GM12878 (cell line): ENCODE measurements at regions not wholly inside any gene's neighbourhood (a gene's known extent, or its start where the extent isn't known, plus 50 kb on each side); places are given as distances from the start of the nearest gene placed in this dataset.

Source experiments
- ATAC-seq: fragments of 200-7000 bp; cut with Tn5 transposase; 3 replicates; pipeline ENCODE4 v1.9.1; 2020; ENCODE audit warnings: mild to moderate bottlenecking, moderate library complexity
- BruUV-seq: library from RNA; stranded (reverse); fragments of 400-500 nt; replicated peaks from 2 replicates; lab custom pipeline; 2021; lab: Mats Ljungman, UMichigan
- CTCF ChIA-PET: fragments of 300-600 bp; sonication (Branson Sonifier 250); formaldehyde crosslinking; extraction: SDS; loops from one replicate; lab custom pipeline; 2021; ENCODE audit warnings: inconsistent platforms; lab: Yijun Ruan, JAX
- POLR2A ChIA-PET: fragments of 350-600 bp; formaldehyde crosslinking; extraction: SDS; loops from one replicate; lab custom pipeline; 2021; ENCODE audit warnings: inconsistent platforms; lab: Charles Lee
- RAD21 ChIA-PET: fragments of 300-600 bp; sonication (Branson Sonifier 250); formaldehyde crosslinking; loops from one replicate; lab custom pipeline; 2023; ENCODE audit warnings: antibody characterized with exemption; ENCODE audit not compliant: unreplicated experiment; lab: Charles Lee
- SMC1A ChIA-PET: fragments of 300-600 bp; sonication (Branson Sonifier 250); formaldehyde crosslinking; loops from one replicate; lab custom pipeline; 2023; ENCODE audit not compliant: unreplicated experiment, uncharacterized antibody; lab: Charles Lee
- DNase-seq: peaks from one replicate; pipeline ENCODE4 v3.0.0-alpha.2; 2011; ENCODE audit warnings: low read depth, low spot score
- FAIRE-seq: peaks from 3 replicates; lab custom pipeline; 2011; peaks lifted over from hg19 to GRCh38; lab: Jason Lieb, UNC
- H2AFZ ChIP-seq: 2 replicates; pipeline ENCODE4 v1.6.0; 2011; ENCODE audit warnings: low read depth, low read length, control low read depth; ENCODE audit not compliant: control insufficient read depth
- H3K27ac ChIP-seq: 2 replicates; pipeline ENCODE4 v1.5.1; 2011; ENCODE audit warnings: control low read depth; ENCODE audit not compliant: control insufficient read depth, insufficient read depth
- H3K27me3 ChIP-seq, 2 experiments: replicated peaks in 1 of 2; 2 replicates each; pipeline versions ENCODE4 v1.6.0 to v1.6.1; 2011; ENCODE audit warnings: low read length in 1 of 2; ENCODE audit not compliant: control insufficient read depth in 2 of 2, insufficient read depth in 2 of 2
- H3K36me3 ChIP-seq, 2 experiments: 2 replicates each; pipeline ENCODE4 v1.5.1; 2011; ENCODE audit warnings: low read length in 1 of 2; ENCODE audit not compliant: control insufficient read depth in 2 of 2, insufficient read depth in 2 of 2
- H3K4me1 ChIP-seq: 2 replicates; pipeline ENCODE4 v1.6.1; 2011; ENCODE audit warnings: mild to moderate bottlenecking, low read length, moderate library complexity, mixed read lengths; ENCODE audit not compliant: control insufficient read depth, insufficient read depth
- H3K4me2 ChIP-seq: 2 replicates; pipeline ENCODE4 v1.6.0; 2011; ENCODE audit warnings: control low read depth; ENCODE audit not compliant: control insufficient read depth, insufficient read depth
- H3K4me3 ChIP-seq: fragments of 200-600 bp; sonication (generic); 2 replicates; pipeline ENCODE4 v1.5.1; 2016
- H3K79me2 ChIP-seq: 2 replicates; pipeline ENCODE4 v1.6.0; 2011; ENCODE audit warnings: low read length; ENCODE audit not compliant: control insufficient read depth, insufficient read depth
- H3K9ac ChIP-seq: 2 replicates; pipeline ENCODE4 v1.8.0; 2011; ENCODE audit warnings: low read length, control low read depth, mixed read lengths; ENCODE audit not compliant: control insufficient read depth, insufficient read depth
- H3K9me3 ChIP-seq: replicated peaks from 3 replicates; pipeline ENCODE4 v1.5.1; 2011; ENCODE audit warnings: mild to moderate bottlenecking, low read length; ENCODE audit not compliant: control insufficient read depth, insufficient read depth
- H4K20me1 ChIP-seq: 2 replicates; pipeline ENCODE4 v1.6.0; 2011; ENCODE audit not compliant: control insufficient read depth, insufficient read depth
- BCLAF1 ChIP-seq: fragments of 450-650 bp; IDR thresholded peaks from 2 replicates; pipeline ENCODE4 v1.6.1; 2017; ENCODE audit warnings: antibody characterized with exemption, mild to moderate bottlenecking, moderate library complexity
- CREM ChIP-seq: IDR thresholded peaks from 2 replicates; pipeline ENCODE4 v1.6.1; 2014; ENCODE audit warnings: antibody characterized with exemption, low read depth
- SREBF1 ChIP-seq: IDR thresholded peaks from 2 replicates; pipeline ENCODE4 v1.6.1; 2012; ENCODE audit warnings: mild to moderate bottlenecking, low read length
- WGBS: methylation state at CpG from one replicate; pipeline ENCODE4 v1.1.6; 2016; ENCODE audit warnings: low lambda C conversion rate; ENCODE audit not compliant: insufficient replicate concordance, insufficient coverage; ENCODE audit errors: missing lambda C conversion rate; 5-methylcytosine and 5-hydroxymethylcytosine counted together
- in situ Hi-C: fragments of 300-500 bp; cut with MboI; formaldehyde crosslinking; loops from 9 replicates; pipeline ENCODE4 v1.14.3; 2018; ENCODE audit warnings: mixed read lengths
- intact Hi-C: fragments of 100-400 bp; cut with micrococcal nuclease; formaldehyde crosslinking; loops from one replicate; pipeline ENCODE4 v1.14.2; 2022; ENCODE audit not compliant: unreplicated experiment

- BruUV-seq = no TSS peak
- peaks cover 2% of the 10 kb centered on the region; the same call in 1 of the 3 replicates for H3K9me3 ChIP-seq
- no peak for TF ChIP-seq CREM
- no peak for TF ChIP-seq SREBF1
- TF ChIP-seq BCLAF1 = no peak
- H3K9ac ChIP-seq = no peak overlapping the region
- no peaks in the 10 kb centered on the region for H4K20me1 ChIP-seq
- H3K36me3 ChIP-seq = no peaks in the 10 kb centered on the region
- H3K4me2 ChIP-seq = no peak overlapping the region
- ChIA-PET RAD21 (interaction anchor here (1.7 to 10.3 kb wide), 4 partner anchors 15 to 148 kb away, joined by 5 to 322 read pairs (median 13); partner anchors contain the start of gene ID2), SMC1A (interaction anchor here (0.8 to 10.9 kb wide), 9 partner anchors 15 to 688 kb away, joined by 3 to 284 read pairs (median 5); no protein-coding TSS in a partner anchor), CTCF (interaction anchor here (0.6 to 1.8 kb wide), 3 partner anchors 14 to 142 kb away, joined by 3 to 6 read pairs (median 3); no protein-coding TSS in a partner anchor), POLR2A (interaction anchor here (1.0 to 5.5 kb wide), 4 partner anchors 9 to 145 kb away, joined by 3 to 42 read pairs (median 4); partner anchors contain the start of gene ID2)
- WGBS = 75% methylated on average over 16 of the region's 16 CpGs
- intact Hi-C loops (no loop called here), in situ Hi-C loops (no loop called here)
- no peak for DNase-seq
- no peak for FAIRE-seq
- ATAC-seq = no peak
- H3K27ac ChIP-seq = no peak overlapping the region
- no peaks in the 10 kb centered on the region for H3K79me2 ChIP-seq
- no peak overlapping the region for H3K4me3 ChIP-seq
- no peaks in the 10 kb centered on the region for H3K27me3 ChIP-seq
- H3K4me1 ChIP-seq = peaks cover 31% of the 10 kb centered on the region
- H2AFZ ChIP-seq = no peak overlapping the region
Observed at GRCh38 chr2:8536686-8537561, 144.9 kb upstream of the ID2 start.
